HL-60 (cell line): ENCODE measurements at regions not wholly inside any gene's neighbourhood (a gene's known extent, or its start where the extent isn't known, plus 50 kb on each side); places are given as distances from the start of the nearest gene placed in this dataset.

Experiments
- DNase-seq, 2 experiments: peaks; one replicate each; pipeline ENCODE4 v3.0.0-alpha.2; 2010 to 2020; ENCODE audit warnings: low read depth in 1 of 2, low spot score in 1 of 2
- H3K27ac ChIP-seq: fragments of 250-450 bp; sonication (Bioruptor Pico); replicated peaks from 2 replicates; pipeline ENCODE4 v1.5.1; 2020; ENCODE audit warnings: mild to moderate bottlenecking, moderate library complexity
- H3K27me3 ChIP-seq: fragments of 250-450 bp; sonication (Bioruptor Pico); 2 replicates; pipeline ENCODE4 v1.5.1; 2021; ENCODE audit warnings: mild to moderate bottlenecking, moderate library complexity; ENCODE audit not compliant: insufficient read depth, poor library complexity, severe bottlenecking
- H3K4me3 ChIP-seq: replicated peaks from 2 replicates; pipeline ENCODE4 v1.5.1; 2011; ENCODE audit warnings: mild to moderate bottlenecking, control low read depth, low read length; ENCODE audit not compliant: insufficient read depth
- GABPA ChIP-seq: IDR thresholded peaks from 2 replicates; pipeline ENCODE4 v1.6.1; 2012; ENCODE audit warnings: low read depth
- POLR2AphosphoS5 ChIP-seq: IDR thresholded peaks from 2 replicates; pipeline ENCODE4 v1.6.1; 2012; ENCODE audit warnings: low read depth
- SPI1 ChIP-seq: IDR thresholded peaks from 2 replicates; pipeline ENCODE4 v1.6.1; 2012; ENCODE audit warnings: low read depth, mild to moderate bottlenecking, borderline replicate concordance
- TF ChIP-seq, protein P1 (sequence below): IDR thresholded peaks from 2 replicates; pipeline ENCODE4 v1.6.1; 2012; ENCODE audit warnings: low read depth; ENCODE audit not compliant: insufficient replicate concordance
- TF ChIP-seq, protein P2 (sequence below): IDR thresholded peaks from one replicate; pipeline ENCODE4 v1.5.1; 2011; ENCODE audit warnings: low read length, control low read depth, inconsistent platforms; ENCODE audit not compliant: insufficient read depth

DNA sequence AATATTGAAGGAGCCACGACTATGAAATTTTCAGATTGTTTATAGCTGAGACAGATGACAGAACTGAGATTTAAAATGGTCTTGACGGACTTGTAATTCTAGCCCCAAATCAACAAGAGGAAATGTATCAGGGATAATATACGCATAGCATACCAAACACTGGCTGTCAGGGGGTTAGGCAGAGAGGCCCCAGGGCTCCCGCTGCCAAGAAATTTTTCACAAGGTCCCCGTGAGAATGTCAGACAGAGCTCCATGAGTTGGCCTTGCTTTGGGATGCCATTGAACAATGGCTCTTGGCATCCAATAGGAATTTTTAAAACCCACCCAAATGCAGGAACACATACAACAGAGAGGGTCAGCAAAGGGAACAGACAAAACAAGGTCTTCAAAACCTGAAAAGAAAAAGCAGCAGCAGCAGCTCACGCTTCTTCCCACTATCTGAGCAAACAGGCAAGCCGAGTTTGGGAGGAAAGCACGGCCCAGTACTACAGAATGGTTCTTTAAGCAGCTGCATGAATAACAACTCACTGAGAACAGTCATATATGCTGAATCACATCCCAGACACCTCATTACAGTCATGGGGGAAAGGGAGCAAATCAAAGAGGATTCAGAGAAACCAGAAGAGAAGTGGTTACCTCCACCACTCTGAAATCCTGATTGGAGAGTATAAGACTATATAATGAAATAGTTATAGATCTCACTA, 445.6 kb downstream of the RND3 start:
- no peak overlapping the region for H3K27ac ChIP-seq
- no peak for DNase-seq

DNA sequence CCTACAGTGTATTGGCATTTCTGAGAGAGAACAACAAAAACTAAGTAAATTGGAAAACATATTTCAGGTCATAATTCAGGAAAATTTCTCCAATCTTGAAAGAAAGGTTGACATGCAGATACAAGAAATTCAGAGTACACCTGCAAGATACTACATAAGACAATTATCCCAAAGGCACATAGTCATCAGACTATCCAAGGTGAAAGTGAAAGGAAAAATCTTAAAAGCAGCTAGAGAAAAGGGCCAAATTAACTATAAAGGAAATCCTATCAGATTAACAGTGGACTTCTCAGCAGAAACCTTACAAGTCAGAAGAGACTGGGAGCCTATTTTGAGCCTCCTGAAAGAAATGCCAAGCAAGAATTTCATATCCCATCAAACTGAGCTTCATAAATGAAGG, 449.0 kb upstream of the MMADHC start:
- no peak for DNase-seq
- no peaks in the 10 kb centered on the region for H3K27me3 ChIP-seq
- H3K27ac ChIP-seq, result no peak overlapping the region
- H3K4me3 ChIP-seq, result no peak overlapping the region
- TF ChIP-seq GABPA (no peak), SPI1 (no peak), POLR2AphosphoS5 (no peak)
- TF ChIP-seq, protein P1, sequence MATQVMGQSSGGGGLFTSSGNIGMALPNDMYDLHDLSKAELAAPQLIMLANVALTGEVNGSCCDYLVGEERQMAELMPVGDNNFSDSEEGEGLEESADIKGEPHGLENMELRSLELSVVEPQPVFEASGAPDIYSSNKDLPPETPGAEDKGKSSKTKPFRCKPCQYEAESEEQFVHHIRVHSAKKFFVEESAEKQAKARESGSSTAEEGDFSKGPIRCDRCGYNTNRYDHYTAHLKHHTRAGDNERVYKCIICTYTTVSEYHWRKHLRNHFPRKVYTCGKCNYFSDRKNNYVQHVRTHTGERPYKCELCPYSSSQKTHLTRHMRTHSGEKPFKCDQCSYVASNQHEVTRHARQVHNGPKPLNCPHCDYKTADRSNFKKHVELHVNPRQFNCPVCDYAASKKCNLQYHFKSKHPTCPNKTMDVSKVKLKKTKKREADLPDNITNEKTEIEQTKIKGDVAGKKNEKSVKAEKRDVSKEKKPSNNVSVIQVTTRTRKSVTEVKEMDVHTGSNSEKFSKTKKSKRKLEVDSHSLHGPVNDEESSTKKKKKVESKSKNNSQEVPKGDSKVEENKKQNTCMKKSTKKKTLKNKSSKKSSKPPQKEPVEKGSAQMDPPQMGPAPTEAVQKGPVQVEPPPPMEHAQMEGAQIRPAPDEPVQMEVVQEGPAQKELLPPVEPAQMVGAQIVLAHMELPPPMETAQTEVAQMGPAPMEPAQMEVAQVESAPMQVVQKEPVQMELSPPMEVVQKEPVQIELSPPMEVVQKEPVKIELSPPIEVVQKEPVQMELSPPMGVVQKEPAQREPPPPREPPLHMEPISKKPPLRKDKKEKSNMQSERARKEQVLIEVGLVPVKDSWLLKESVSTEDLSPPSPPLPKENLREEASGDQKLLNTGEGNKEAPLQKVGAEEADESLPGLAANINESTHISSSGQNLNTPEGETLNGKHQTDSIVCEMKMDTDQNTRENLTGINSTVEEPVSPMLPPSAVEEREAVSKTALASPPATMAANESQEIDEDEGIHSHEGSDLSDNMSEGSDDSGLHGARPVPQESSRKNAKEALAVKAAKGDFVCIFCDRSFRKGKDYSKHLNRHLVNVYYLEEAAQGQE, result no peak

More for the DNA sequence above, 445.6 kb downstream of the RND3 start:
- no peaks in the 10 kb centered on the region for H3K27me3 ChIP-seq
- TF ChIP-seq GABPA, result no peak
- TF ChIP-seq, protein P1, result no peak
- H3K4me3 ChIP-seq, result no peak overlapping the region

DNA sequence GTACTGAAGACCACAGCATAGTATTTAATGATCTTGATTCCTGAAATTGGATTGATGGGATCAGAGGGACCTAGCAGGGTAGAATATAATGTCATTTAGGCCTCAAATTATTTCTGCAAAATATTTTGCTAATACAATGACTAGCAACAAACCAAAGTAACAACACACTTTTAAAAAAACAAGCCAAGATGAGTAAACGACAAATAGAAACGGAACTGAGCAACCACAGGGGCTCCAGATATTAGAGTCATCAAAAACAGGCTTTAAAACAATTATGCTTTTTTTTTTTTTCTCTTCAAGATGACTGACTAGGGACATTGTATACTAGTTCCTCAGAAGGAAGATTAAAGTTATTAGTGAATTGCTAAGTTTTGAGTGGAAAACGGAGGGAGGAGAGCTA, 447.1 kb upstream of the MMADHC start:
- Histone ChIP-seq H3K4me3 (no peak overlapping the region), H3K27me3 (no peaks in the 10 kb centered on the region), H3K27ac (no peak overlapping the region)
- DNase-seq, result no peak
- no peak for TF ChIP-seq SPI1
- TF ChIP-seq, protein P1, result no peak
- TF ChIP-seq, protein P2, sequence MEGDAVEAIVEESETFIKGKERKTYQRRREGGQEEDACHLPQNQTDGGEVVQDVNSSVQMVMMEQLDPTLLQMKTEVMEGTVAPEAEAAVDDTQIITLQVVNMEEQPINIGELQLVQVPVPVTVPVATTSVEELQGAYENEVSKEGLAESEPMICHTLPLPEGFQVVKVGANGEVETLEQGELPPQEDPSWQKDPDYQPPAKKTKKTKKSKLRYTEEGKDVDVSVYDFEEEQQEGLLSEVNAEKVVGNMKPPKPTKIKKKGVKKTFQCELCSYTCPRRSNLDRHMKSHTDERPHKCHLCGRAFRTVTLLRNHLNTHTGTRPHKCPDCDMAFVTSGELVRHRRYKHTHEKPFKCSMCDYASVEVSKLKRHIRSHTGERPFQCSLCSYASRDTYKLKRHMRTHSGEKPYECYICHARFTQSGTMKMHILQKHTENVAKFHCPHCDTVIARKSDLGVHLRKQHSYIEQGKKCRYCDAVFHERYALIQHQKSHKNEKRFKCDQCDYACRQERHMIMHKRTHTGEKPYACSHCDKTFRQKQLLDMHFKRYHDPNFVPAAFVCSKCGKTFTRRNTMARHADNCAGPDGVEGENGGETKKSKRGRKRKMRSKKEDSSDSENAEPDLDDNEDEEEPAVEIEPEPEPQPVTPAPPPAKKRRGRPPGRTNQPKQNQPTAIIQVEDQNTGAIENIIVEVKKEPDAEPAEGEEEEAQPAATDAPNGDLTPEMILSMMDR, result no peak

DNA sequence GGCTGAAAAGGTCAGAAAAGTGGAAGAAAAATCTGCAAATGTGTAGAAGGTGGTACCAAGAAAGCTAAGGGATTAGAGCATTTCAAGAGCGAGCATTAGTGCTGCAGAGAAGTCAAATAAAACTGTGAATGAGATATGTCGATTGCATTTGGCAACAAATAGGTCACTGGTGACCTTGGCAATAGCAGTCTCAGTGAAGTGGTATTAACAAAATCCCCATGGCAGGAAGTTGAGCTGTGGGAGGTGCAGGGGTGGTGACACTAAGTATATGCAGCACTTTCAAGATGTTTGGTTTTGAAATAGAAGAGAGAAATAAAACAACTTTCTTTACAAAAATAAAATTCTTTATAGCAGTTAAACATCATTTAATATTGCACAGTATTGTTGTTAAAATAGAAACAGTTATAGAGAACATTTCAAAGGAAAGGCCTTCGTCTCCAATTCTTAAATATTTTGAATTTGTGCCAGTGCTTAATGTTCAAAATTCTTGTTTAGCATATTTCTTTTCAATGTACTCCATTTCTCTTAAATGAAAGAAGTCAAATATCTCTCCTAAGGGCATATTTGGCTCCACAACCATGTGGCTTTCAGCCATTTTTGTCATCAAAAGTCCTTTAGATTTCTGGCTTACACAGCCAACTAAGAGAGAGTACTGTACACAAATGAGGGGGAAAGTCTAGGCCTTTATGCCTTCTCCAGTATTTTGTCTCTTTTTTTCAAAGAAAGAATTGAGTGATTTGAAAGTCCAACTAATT, 443.0 kb upstream of the MMADHC start:
- no peak for TF ChIP-seq SPI1
- no peak for TF ChIP-seq POLR2AphosphoS5
- TF ChIP-seq, protein P1, result no peak
- TF ChIP-seq, protein P2, result no peak
- no peak for TF ChIP-seq GABPA
- H3K27me3 ChIP-seq, result no peaks in the 10 kb centered on the region
- DNase-seq, result no peak
- no peak overlapping the region for H3K27ac ChIP-seq
- H3K4me3 ChIP-seq, result no peak overlapping the region
